IMR-90 (cell line): ENCODE measurements at regions not wholly inside any gene's neighbourhood (a gene's known extent, or its start where the extent isn't known, plus 50 kb on each side); places are given as distances from the start of the nearest gene placed in this dataset.

Experiments
- ATAC-seq: fragments of 200-7000 bp; cut with Tn5 transposase; 2 replicates; pipeline ENCODE4 v1.9.1; 2020; ENCODE audit warnings: low read depth, mild to moderate bottlenecking, moderate library complexity
- BruUV-seq: library from RNA; stranded (reverse); fragments of 400-500 nt; replicated peaks from 2 replicates; lab custom pipeline; 2021; lab: Mats Ljungman, UMichigan
- CTCF ChIA-PET: fragments of 300-600 bp; formaldehyde crosslinking; extraction: SDS; loops from one replicate; lab custom pipeline; 2021; ENCODE audit warnings: antibody characterized with exemption; lab: Yijun Ruan, JAX
- POLR2A ChIA-PET: fragments of 300-600 bp; sonication (Branson Sonifier 250); formaldehyde crosslinking; loops from one replicate; lab custom pipeline; 2022; ENCODE audit warnings: antibody characterized with exemption; ENCODE audit not compliant: unreplicated experiment; lab: Charles Lee
- DNase-seq: peaks from one replicate; pipeline ENCODE4 v3.0.0; 2013
- H2AFZ ChIP-seq: replicated peaks from 2 replicates; pipeline ENCODE3; 2013; ENCODE audit warnings: low read length, mild to moderate bottlenecking; ENCODE audit not compliant: poor library complexity
- H2AK5ac ChIP-seq: 2 replicates; pipeline ENCODE4 v1.6.1; 2013; ENCODE audit warnings: low read depth, low read length, inconsistent platforms
- H2AK9ac ChIP-seq: replicated peaks from 2 replicates; pipeline ENCODE3; 2013; ENCODE audit warnings: mild to moderate bottlenecking, low read depth, low read length, moderate library complexity; ENCODE audit not compliant: poor library complexity
- H2BK120ac ChIP-seq: 2 replicates; pipeline ENCODE4 v1.6.1; 2013; ENCODE audit warnings: low read depth, low read length, inconsistent platforms
- H2BK15ac ChIP-seq: 3 replicates; pipeline ENCODE4 v1.6.1; 2013; ENCODE audit warnings: low read depth, low read length, inconsistent platforms
- H2BK20ac ChIP-seq: 2 replicates; pipeline ENCODE4 v1.6.1; 2013; ENCODE audit warnings: low read depth, mild to moderate bottlenecking, inconsistent platforms, low read length, moderate library complexity
- H2BK5ac ChIP-seq: 2 replicates; pipeline ENCODE4 v1.6.1; 2013; ENCODE audit warnings: mild to moderate bottlenecking, low read depth, low read length, inconsistent platforms; ENCODE audit not compliant: poor library complexity, severe bottlenecking
- H3K14ac ChIP-seq: replicated peaks from 2 replicates; pipeline ENCODE4 v1.6.1; 2013; ENCODE audit warnings: low read depth, low read length, inconsistent platforms
- H3K18ac ChIP-seq: 2 replicates; pipeline ENCODE4 v1.6.1; 2013; ENCODE audit warnings: low read depth, low read length, control low read depth
- H3K23ac ChIP-seq: 2 replicates; pipeline ENCODE4 v1.6.1; 2013; ENCODE audit warnings: low read depth, low read length, inconsistent platforms
- H3K27ac ChIP-seq: 2 replicates; pipeline ENCODE4 v1.5.1; 2013; ENCODE audit warnings: mild to moderate bottlenecking, control low read depth, low read length; ENCODE audit not compliant: insufficient read depth
- H3K27me3 ChIP-seq: 2 replicates; pipeline ENCODE4 v1.6.1; 2013; ENCODE audit warnings: low read length; ENCODE audit not compliant: control insufficient read depth, insufficient read depth
- H3K36me3 ChIP-seq: 2 replicates; pipeline ENCODE4 v1.6.1; 2013; ENCODE audit warnings: low read length, mixed read lengths; ENCODE audit not compliant: control insufficient read depth, insufficient read depth
- H3K4ac ChIP-seq: 2 replicates; pipeline ENCODE4 v1.6.1; 2013; ENCODE audit warnings: low read depth, low read length, inconsistent platforms
- H3K4me1 ChIP-seq: 2 replicates; pipeline ENCODE4 v1.6.1; 2013; ENCODE audit warnings: low read length, mixed read lengths; ENCODE audit not compliant: control insufficient read depth, insufficient read depth
- H3K4me2 ChIP-seq: 2 replicates; pipeline ENCODE4 v1.6.1; 2013; ENCODE audit warnings: low read depth, mild to moderate bottlenecking, control low read depth, low read length, moderate library complexity
- H3K4me3 ChIP-seq: 2 replicates; pipeline ENCODE4 v1.5.1; 2013; ENCODE audit warnings: low read depth, mild to moderate bottlenecking, control low read depth, low read length, moderate library complexity; ENCODE audit not compliant: insufficient read depth
- H3K56ac ChIP-seq: 2 replicates; pipeline ENCODE4 v1.6.1; 2013; ENCODE audit warnings: low read length, inconsistent platforms; ENCODE audit not compliant: insufficient read depth; ENCODE audit errors: extremely low read depth
- H3K79me1 ChIP-seq, 2 experiments: 2 replicates each; pipeline ENCODE4 v1.6.1; 2013; ENCODE audit warnings: low read length in 2 of 2, inconsistent platforms in 1 of 2, low read depth in 1 of 2
- H3K9ac ChIP-seq: 2 replicates; pipeline ENCODE4 v1.6.1; 2013; ENCODE audit warnings: low read depth, low read length, control low read depth
- H3K9me1 ChIP-seq: 2 replicates; pipeline ENCODE4 v1.6.1; 2013; ENCODE audit warnings: low read length, inconsistent platforms; ENCODE audit not compliant: insufficient read depth
- H3K9me3 ChIP-seq: 2 replicates; pipeline ENCODE4 v1.6.1; 2013; ENCODE audit warnings: low read length; ENCODE audit not compliant: control insufficient read depth, insufficient read depth
- H4K20me1 ChIP-seq: 2 replicates; pipeline ENCODE4 v1.6.1; 2013; ENCODE audit warnings: low read length, inconsistent platforms; ENCODE audit not compliant: insufficient read depth
- H4K5ac ChIP-seq: 2 replicates; pipeline ENCODE4 v1.6.1; 2013; ENCODE audit warnings: mild to moderate bottlenecking, low read depth, low read length, control low read depth
- H4K8ac ChIP-seq, 2 experiments: 2 replicates each; pipeline ENCODE4 v1.6.1; 2013; ENCODE audit warnings: low read depth in 2 of 2, low read length in 2 of 2, control low read depth in 1 of 2, inconsistent platforms in 1 of 2
- H4K91ac ChIP-seq: 2 replicates; pipeline ENCODE4 v1.6.1; 2013; ENCODE audit warnings: low read depth, low read length, inconsistent platforms; ENCODE audit not compliant: insufficient read depth
- BHLHE40 ChIP-seq: fragments of 150-350 bp; IDR thresholded peaks from 2 replicates; pipeline ENCODE4 v1.6.1; 2016; ENCODE audit warnings: mild to moderate bottlenecking, low read depth, low read length
- CHD1 ChIP-seq: IDR thresholded peaks from 2 replicates; pipeline ENCODE4 v1.6.1; 2012; ENCODE audit warnings: low read depth, low read length, improper control_type of control experiment
- MAZ ChIP-seq: IDR thresholded peaks from 2 replicates; pipeline ENCODE4 v1.6.1; 2012; ENCODE audit warnings: low read depth, mild to moderate bottlenecking, low read length, improper control_type of control experiment, moderate library complexity, borderline replicate concordance
- NFE2L2 ChIP-seq: fragments of 150-350 bp; IDR thresholded peaks from 2 replicates; pipeline ENCODE4 v1.6.1; 2016; ENCODE audit warnings: low read depth, mild to moderate bottlenecking, low read length
- POLR2A ChIP-seq: IDR thresholded peaks from 2 replicates; pipeline ENCODE4 v1.6.1; 2012; ENCODE audit warnings: mild to moderate bottlenecking, low read depth, low read length
- RAD21 ChIP-seq: IDR thresholded peaks from 2 replicates; pipeline ENCODE4 v1.6.1; 2012; ENCODE audit warnings: low read length, improper control_type of control experiment
- RFX5 ChIP-seq: IDR thresholded peaks from 2 replicates; pipeline ENCODE4 v1.8.0; 2012; ENCODE audit warnings: low read depth, mild to moderate bottlenecking, low read length, moderate library complexity
- SMC3 ChIP-seq: fragments of 150-350 bp; IDR thresholded peaks from 2 replicates; pipeline ENCODE4 v1.6.1; 2016; ENCODE audit warnings: low read depth, mild to moderate bottlenecking, antibody characterized with exemption, low read length, moderate library complexity
- WGBS, 2 experiments: methylation state at CpG; one replicate each; pipeline versions ENCODE4 v1.1.5 to v1.1.7; 2013; ENCODE audit warnings: missing lambda C conversion rate in 2 of 2; ENCODE audit not compliant: insufficient read length in 1 of 2; ENCODE audit errors: extremely low coverage in 2 of 2; 5-methylcytosine and 5-hydroxymethylcytosine counted together
- dilution Hi-C: fragments of 300-500 bp; cut with HindIII; formaldehyde crosslinking; loops from one replicate; pipeline ENCODE4 v1.14.3; 2018; ENCODE audit warnings: low sequenced_read_pairs; ENCODE audit not compliant: unreplicated experiment
- in situ Hi-C: fragments of 300-500 bp; cut with MboI; formaldehyde crosslinking; loops from 3 replicates; pipeline ENCODE4 v1.14.3; 2019; ENCODE audit warnings: low sequenced_read_pairs, inconsistent platforms, mixed read lengths
- intact Hi-C: fragments of 100-400 bp; cut with micrococcal nuclease; formaldehyde crosslinking; loops from 2 replicates; pipeline ENCODE4 v1.10.0; 2022
- TF ChIP-seq, protein P1 (sequence below): fragments of 150-350 bp; IDR thresholded peaks from 2 replicates; pipeline ENCODE4 v1.6.1; 2017; ENCODE audit warnings: mild to moderate bottlenecking, antibody characterized with exemption, low read length, low read depth

DNA sequence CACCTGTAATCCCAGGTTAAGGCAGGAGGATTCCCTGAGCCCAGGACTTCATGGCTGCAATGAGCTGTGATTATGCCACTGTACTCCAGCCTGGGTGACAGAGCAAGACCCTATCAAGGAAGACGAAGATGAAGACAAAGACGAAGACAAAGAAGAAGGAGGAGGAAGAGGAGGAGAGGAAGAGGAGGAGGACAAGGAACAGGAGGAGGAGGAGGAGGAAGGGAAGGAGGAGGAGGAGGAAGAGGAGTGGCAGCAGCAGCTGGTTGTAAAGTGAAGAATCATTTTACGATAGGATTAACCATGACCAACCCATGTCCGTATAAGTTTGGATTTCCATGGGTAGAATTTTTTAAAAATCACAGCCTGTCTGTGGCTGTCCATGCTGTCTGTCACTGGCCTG, 316.8 kb upstream of the TNRC6C start:
- no peaks in the 10 kb centered on the region for H3K36me3 ChIP-seq
- TF ChIP-seq POLR2A = no peak
- no peak for TF ChIP-seq RFX5
- no peak for TF ChIP-seq MAZ
- TF ChIP-seq BHLHE40 = no peak
- no peak for TF ChIP-seq NFE2L2
- no peak for TF ChIP-seq CHD1
- TF ChIP-seq, protein P1, sequence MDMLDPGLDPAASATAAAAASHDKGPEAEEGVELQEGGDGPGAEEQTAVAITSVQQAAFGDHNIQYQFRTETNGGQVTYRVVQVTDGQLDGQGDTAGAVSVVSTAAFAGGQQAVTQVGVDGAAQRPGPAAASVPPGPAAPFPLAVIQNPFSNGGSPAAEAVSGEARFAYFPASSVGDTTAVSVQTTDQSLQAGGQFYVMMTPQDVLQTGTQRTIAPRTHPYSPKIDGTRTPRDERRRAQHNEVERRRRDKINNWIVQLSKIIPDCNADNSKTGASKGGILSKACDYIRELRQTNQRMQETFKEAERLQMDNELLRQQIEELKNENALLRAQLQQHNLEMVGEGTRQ = no peak
- TF ChIP-seq RAD21 = no peak
- TF ChIP-seq SMC3 = no peak
- no peak overlapping the region for H2AK9ac ChIP-seq
- no peak overlapping the region for H4K5ac ChIP-seq
- H3K14ac ChIP-seq = no peak overlapping the region
- no peak overlapping the region for H2BK120ac ChIP-seq
- no peak overlapping the region for H4K91ac ChIP-seq
- no peaks in the 10 kb centered on the region for H4K20me1 ChIP-seq
- H4K8ac ChIP-seq = no peak overlapping the region
- dilution Hi-C loops (no loop called here), intact Hi-C loops (no loop called here), in situ Hi-C loops (no loop called here)
- H3K4me1 ChIP-seq = no peaks in the 10 kb centered on the region
- no peaks in the 10 kb centered on the region for H3K9me3 ChIP-seq
- no peak overlapping the region for H3K4me3 ChIP-seq
- H3K4ac ChIP-seq = no peak overlapping the region
- no peak overlapping the region for H3K23ac ChIP-seq
- DNase-seq (no peak), ATAC-seq (no peak)
- H2AFZ ChIP-seq = no peak overlapping the region
- H3K56ac ChIP-seq = no peak overlapping the region
- no peak overlapping the region for H3K18ac ChIP-seq
- no peak overlapping the region for H2BK5ac ChIP-seq
- ChIA-PET CTCF (no interaction called here), POLR2A (no interaction called here)
- H2BK20ac ChIP-seq = no peak overlapping the region
- BruUV-seq = no TSS peak
- no peak overlapping the region for H3K9ac ChIP-seq
- H3K9me1 ChIP-seq = no peaks in the 10 kb centered on the region
- no CpG with 5 or more reads among the region's 4 CpGs for WGBS, 2 experiments
- no peak overlapping the region for H2AK5ac ChIP-seq
- H3K79me1 ChIP-seq = no peaks in the 10 kb centered on the region
- no peak overlapping the region for H2BK15ac ChIP-seq
- H3K4me2 ChIP-seq = no peak overlapping the region
- H3K27me3 ChIP-seq = peaks cover 58% of the 10 kb centered on the region
- H3K27ac ChIP-seq = no peak overlapping the region
